GM23338 (cell line): ENCODE measurements at regions not wholly inside any gene's neighbourhood (a gene's known extent, or its start where the extent isn't known, plus 50 kb on each side); places are given as distances from the start of the nearest gene placed in this dataset.

ENCODE experiments used
- ATAC-seq: fragments of 200-7000 bp; cut with Tn5 transposase; 3 replicates; pipeline ENCODE4 v1.9.1; 2020
- DNase-seq: peaks from one replicate; pipeline ENCODE4 v3.0.0-alpha.2; 2015; ENCODE audit warnings: low spot score
- H2AFZ ChIP-seq: fragments of 200-600 bp; sonication (generic); 2 replicates; pipeline ENCODE4 v1.8.0; 2016; ENCODE audit warnings: antibody characterized with exemption, mild to moderate bottlenecking, moderate library complexity
- H3F3A ChIP-seq: fragments of 200-600 bp; sonication (generic); replicated peaks from 2 replicates; pipeline ENCODE4 v1.8.0; 2017; ENCODE audit warnings: antibody characterized with exemption, mixed run types, low read depth
- H3K27ac ChIP-seq: fragments of 200-600 bp; sonication (generic); 2 replicates; pipeline ENCODE4 v1.6.1; 2016; ENCODE audit warnings: low read depth
- H3K27me3 ChIP-seq: fragments of 200-600 bp; sonication (generic); 2 replicates; pipeline ENCODE4 v1.8.0; 2016; ENCODE audit warnings: mild to moderate bottlenecking, mixed run types, moderate library complexity; ENCODE audit not compliant: insufficient read depth
- H3K36me3 ChIP-seq: fragments of 200-600 bp; sonication (generic); 2 replicates; pipeline ENCODE4 v1.8.0; 2016; ENCODE audit warnings: mild to moderate bottlenecking; ENCODE audit not compliant: insufficient read depth
- H3K4me1 ChIP-seq: fragments of 200-600 bp; sonication (generic); 2 replicates; pipeline ENCODE4 v1.8.0; 2016; ENCODE audit warnings: mild to moderate bottlenecking, moderate library complexity; ENCODE audit not compliant: insufficient read depth
- H3K4me2 ChIP-seq: fragments of 200-600 bp; sonication (generic); 2 replicates; pipeline ENCODE4 v1.7.1; 2017; ENCODE audit warnings: mixed run types
- H3K4me3 ChIP-seq: fragments of 200-600 bp; sonication (generic); 2 replicates; pipeline ENCODE4 v1.6.1; 2016; ENCODE audit warnings: mixed run types
- H3K79me2 ChIP-seq: fragments of 200-600 bp; sonication (generic); replicated peaks from 2 replicates; pipeline ENCODE4 v1.8.0; 2017; ENCODE audit warnings: mild to moderate bottlenecking; ENCODE audit not compliant: insufficient read depth
- H3K9me2 ChIP-seq: fragments of 200-600 bp; sonication (generic); 2 replicates; pipeline ENCODE4 v1.8.0; 2017; ENCODE audit not compliant: insufficient read depth
- H4K20me1 ChIP-seq: fragments of 200-600 bp; sonication (generic); replicated peaks from 2 replicates; pipeline ENCODE4 v1.8.0; 2017; ENCODE audit warnings: mild to moderate bottlenecking; ENCODE audit not compliant: insufficient read depth
- H3K27ac Mint-ChIP-seq: 2 replicates; pipeline ENCODE4 v1.8.0; 2020; ENCODE audit warnings: inconsistent platforms, mild to moderate bottlenecking, moderate library complexity, mixed read lengths
- H3K27me3 Mint-ChIP-seq: 3 replicates; pipeline ENCODE4 v1.8.0; 2022; ENCODE audit warnings: low read depth, mild to moderate bottlenecking, moderate library complexity, mixed read lengths, inconsistent platforms; ENCODE audit not compliant: insufficient read depth, poor library complexity
- H3K36me3 Mint-ChIP-seq: 3 replicates; pipeline ENCODE4 v1.8.0; 2021; ENCODE audit warnings: low read depth, mild to moderate bottlenecking, inconsistent platforms, moderate library complexity, mixed read lengths
- H3K4me1 Mint-ChIP-seq: 3 replicates; pipeline ENCODE4 v1.8.0; 2020; ENCODE audit warnings: mild to moderate bottlenecking, inconsistent platforms, mixed read lengths
- H3K4me3 Mint-ChIP-seq: 3 replicates; pipeline ENCODE4 v1.8.0; 2021; ENCODE audit warnings: moderate library complexity, mild to moderate bottlenecking, inconsistent platforms, mixed read lengths
- H3K9me3 Mint-ChIP-seq: 3 replicates; pipeline ENCODE4 v1.8.0; 2020; ENCODE audit warnings: moderate library complexity, mild to moderate bottlenecking, inconsistent platforms, mixed read lengths
- CREB1 ChIP-seq: fragments of 250-450 bp; sonication (Bioruptor Pico); IDR thresholded peaks from 2 replicates; pipeline ENCODE4 v1.5.0; 2020; ENCODE audit warnings: low read depth, mild to moderate bottlenecking, moderate library complexity
- EZH2phosphoT487 ChIP-seq: fragments of 200-600 bp; sonication (generic); IDR thresholded peaks from one replicate; pipeline ENCODE4 v1.8.1; 2018; ENCODE audit warnings: antibody characterized with exemption; ENCODE audit not compliant: unreplicated experiment
- NANOG ChIP-seq: IDR thresholded peaks from 2 replicates; pipeline ENCODE4 v1.6.1; 2016; ENCODE audit warnings: antibody characterized with exemption, borderline replicate concordance
- POLR2AphosphoS5 ChIP-seq: IDR thresholded peaks from 2 replicates; pipeline ENCODE4 v1.6.1; 2016; ENCODE audit warnings: antibody characterized with exemption, low read depth
- STAT1 ChIP-seq: IDR thresholded peaks from one replicate; pipeline ENCODE4 v1.6.1; 2016; ENCODE audit warnings: antibody characterized with exemption; ENCODE audit not compliant: unreplicated experiment
- ZNF114 ChIP-seq: fragments of 250-450 bp; sonication (Bioruptor Pico); IDR thresholded peaks from 2 replicates; pipeline ENCODE4 v1.5.0; 2020; ENCODE audit warnings: mild to moderate bottlenecking, moderate library complexity
- ZNF331 ChIP-seq: fragments of 250-450 bp; sonication (Bioruptor Pico); IDR thresholded peaks from 2 replicates; pipeline ENCODE4 v1.5.0; 2020; ENCODE audit warnings: low read depth, mild to moderate bottlenecking, moderate library complexity
- TF ChIP-seq, protein P1 (sequence below): IDR thresholded peaks from 2 replicates; pipeline ENCODE4 v1.6.1; 2016; ENCODE audit warnings: antibody characterized with exemption
- TF ChIP-seq, protein P2 (sequence below), 2 experiments: fragments of 200-600 bp in 1 of 2; sonication (generic) in 1 of 2; conservative IDR thresholded peaks; 2 replicates each; pipeline versions ENCODE4 v1.5.1 to v1.6.1; 2016 to 2017; ENCODE audit warnings: antibody characterized with exemption in 2 of 2, low read depth in 2 of 2, mild to moderate bottlenecking in 2 of 2, moderate library complexity in 1 of 2
- TF ChIP-seq, protein P3 (sequence below): fragments of 250-450 bp; sonication (Bioruptor Pico); IDR thresholded peaks from 2 replicates; pipeline ENCODE4 v1.5.0; 2020; ENCODE audit warnings: mild to moderate bottlenecking, moderate library complexity
- TF ChIP-seq, protein P4 (sequence below): IDR thresholded peaks from one replicate; pipeline ENCODE4 v1.6.1; 2018; ENCODE audit warnings: antibody characterized with exemption; ENCODE audit not compliant: unreplicated experiment

DNA sequence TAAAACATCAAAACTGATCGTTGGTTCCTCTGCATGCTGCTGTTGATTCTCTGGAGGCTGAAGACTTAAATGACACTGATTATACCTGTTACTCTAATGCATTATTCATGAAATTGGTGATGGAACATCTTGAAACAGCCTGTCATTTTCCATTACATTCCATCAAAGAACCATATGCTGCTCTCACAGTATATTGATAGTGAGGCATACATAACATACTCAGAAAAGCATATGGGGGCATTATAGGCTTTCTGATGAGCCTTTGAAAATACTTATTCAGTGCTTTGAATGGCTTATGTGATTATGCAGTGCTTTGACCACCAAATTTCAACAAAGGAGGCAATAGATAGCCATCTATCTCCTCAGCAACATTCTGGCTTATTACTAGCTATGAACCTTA, 392.1 kb downstream of the CDH19 start:
- no peaks in the 10 kb centered on the region for H4K20me1 ChIP-seq
- no peaks in the 10 kb centered on the region for H3K27me3 ChIP-seq
- Mint-ChIP-seq H3K4me3 (no peak overlapping the region), H3K27ac (no peak overlapping the region), H3K9me3 (no peaks in the 10 kb centered on the region), H3K4me1 (no peaks in the 10 kb centered on the region), H3K36me3 (no peaks in the 10 kb centered on the region), H3K27me3 (no peaks in the 10 kb centered on the region)
- H3K4me2 ChIP-seq: no peak overlapping the region
- TF ChIP-seq, protein P1, sequence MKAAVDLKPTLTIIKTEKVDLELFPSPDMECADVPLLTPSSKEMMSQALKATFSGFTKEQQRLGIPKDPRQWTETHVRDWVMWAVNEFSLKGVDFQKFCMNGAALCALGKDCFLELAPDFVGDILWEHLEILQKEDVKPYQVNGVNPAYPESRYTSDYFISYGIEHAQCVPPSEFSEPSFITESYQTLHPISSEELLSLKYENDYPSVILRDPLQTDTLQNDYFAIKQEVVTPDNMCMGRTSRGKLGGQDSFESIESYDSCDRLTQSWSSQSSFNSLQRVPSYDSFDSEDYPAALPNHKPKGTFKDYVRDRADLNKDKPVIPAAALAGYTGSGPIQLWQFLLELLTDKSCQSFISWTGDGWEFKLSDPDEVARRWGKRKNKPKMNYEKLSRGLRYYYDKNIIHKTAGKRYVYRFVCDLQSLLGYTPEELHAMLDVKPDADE: no peak
- TF ChIP-seq ZNF114: no peak
- no peak for TF ChIP-seq CREB1 (CRISPR knock-in tag)
- TF ChIP-seq ZNF331 (CRISPR knock-in tag): no peak
- TF ChIP-seq, protein P2, sequence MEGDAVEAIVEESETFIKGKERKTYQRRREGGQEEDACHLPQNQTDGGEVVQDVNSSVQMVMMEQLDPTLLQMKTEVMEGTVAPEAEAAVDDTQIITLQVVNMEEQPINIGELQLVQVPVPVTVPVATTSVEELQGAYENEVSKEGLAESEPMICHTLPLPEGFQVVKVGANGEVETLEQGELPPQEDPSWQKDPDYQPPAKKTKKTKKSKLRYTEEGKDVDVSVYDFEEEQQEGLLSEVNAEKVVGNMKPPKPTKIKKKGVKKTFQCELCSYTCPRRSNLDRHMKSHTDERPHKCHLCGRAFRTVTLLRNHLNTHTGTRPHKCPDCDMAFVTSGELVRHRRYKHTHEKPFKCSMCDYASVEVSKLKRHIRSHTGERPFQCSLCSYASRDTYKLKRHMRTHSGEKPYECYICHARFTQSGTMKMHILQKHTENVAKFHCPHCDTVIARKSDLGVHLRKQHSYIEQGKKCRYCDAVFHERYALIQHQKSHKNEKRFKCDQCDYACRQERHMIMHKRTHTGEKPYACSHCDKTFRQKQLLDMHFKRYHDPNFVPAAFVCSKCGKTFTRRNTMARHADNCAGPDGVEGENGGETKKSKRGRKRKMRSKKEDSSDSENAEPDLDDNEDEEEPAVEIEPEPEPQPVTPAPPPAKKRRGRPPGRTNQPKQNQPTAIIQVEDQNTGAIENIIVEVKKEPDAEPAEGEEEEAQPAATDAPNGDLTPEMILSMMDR (conservative IDR thresholded peaks at IDR 0.05; ENCODE audit: low read depth in 2 of 2): no peak
- TF ChIP-seq STAT1: no peak
- TF ChIP-seq EZH2phosphoT487: no peak
- TF ChIP-seq NANOG: no peak
- TF ChIP-seq, protein P3, sequence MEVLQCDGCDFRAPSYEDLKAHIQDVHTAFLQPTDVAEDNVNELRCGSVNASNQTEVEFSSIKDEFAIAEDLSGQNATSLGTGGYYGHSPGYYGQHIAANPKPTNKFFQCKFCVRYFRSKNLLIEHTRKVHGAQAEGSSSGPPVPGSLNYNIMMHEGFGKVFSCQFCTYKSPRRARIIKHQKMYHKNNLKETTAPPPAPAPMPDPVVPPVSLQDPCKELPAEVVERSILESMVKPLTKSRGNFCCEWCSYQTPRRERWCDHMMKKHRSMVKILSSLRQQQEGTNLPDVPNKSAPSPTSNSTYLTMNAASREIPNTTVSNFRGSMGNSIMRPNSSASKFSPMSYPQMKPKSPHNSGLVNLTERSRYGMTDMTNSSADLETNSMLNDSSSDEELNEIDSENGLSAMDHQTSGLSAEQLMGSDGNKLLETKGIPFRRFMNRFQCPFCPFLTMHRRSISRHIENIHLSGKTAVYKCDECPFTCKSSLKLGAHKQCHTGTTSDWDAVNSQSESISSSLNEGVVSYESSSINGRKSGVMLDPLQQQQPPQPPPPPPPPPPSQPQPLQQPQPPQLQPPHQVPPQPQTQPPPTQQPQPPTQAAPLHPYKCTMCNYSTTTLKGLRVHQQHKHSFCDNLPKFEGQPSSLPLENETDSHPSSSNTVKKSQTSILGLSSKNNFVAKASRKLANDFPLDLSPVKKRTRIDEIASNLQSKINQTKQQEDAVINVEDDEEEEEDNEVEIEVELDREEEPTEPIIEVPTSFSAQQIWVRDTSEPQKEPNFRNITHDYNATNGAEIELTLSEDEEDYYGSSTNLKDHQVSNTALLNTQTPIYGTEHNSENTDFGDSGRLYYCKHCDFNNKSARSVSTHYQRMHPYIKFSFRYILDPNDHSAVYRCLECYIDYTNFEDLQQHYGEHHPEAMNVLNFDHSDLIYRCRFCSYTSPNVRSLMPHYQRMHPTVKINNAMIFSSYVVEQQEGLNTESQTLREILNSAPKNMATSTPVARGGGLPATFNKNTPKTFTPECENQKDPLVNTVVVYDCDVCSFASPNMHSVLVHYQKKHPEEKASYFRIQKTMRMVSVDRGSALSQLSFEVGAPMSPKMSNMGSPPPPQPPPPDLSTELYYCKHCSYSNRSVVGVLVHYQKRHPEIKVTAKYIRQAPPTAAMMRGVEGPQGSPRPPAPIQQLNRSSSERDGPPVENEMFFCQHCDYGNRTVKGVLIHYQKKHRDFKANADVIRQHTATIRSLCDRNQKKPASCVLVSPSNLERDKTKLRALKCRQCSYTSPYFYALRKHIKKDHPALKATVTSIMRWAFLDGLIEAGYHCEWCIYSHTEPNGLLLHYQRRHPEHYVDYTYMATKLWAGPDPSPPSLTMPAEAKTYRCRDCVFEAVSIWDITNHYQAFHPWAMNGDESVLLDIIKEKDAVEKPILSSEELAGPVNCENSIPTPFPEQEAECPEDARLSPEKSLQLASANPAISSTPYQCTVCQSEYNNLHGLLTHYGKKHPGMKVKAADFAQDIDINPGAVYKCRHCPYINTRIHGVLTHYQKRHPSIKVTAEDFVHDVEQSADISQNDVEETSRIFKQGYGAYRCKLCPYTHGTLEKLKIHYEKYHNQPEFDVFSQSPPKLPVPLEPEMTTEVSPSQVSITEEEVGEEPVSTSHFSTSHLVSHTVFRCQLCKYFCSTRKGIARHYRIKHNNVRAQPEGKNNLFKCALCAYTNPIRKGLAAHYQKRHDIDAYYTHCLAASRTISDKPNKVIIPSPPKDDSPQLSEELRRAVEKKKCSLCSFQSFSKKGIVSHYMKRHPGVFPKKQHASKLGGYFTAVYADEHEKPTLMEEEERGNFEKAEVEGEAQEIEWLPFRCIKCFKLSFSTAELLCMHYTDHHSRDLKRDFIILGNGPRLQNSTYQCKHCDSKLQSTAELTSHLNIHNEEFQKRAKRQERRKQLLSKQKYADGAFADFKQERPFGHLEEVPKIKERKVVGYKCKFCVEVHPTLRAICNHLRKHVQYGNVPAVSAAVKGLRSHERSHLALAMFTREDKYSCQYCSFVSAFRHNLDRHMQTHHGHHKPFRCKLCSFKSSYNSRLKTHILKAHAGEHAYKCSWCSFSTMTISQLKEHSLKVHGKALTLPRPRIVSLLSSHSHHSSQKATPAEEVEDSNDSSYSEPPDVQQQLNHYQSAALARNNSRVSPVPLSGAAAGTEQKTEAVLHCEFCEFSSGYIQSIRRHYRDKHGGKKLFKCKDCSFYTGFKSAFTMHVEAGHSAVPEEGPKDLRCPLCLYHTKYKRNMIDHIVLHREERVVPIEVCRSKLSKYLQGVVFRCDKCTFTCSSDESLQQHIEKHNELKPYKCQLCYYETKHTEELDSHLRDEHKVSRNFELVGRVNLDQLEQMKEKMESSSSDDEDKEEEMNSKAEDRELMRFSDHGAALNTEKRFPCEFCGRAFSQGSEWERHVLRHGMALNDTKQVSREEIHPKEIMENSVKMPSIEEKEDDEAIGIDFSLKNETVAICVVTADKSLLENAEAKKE: no peak
- TF ChIP-seq, protein P4, sequence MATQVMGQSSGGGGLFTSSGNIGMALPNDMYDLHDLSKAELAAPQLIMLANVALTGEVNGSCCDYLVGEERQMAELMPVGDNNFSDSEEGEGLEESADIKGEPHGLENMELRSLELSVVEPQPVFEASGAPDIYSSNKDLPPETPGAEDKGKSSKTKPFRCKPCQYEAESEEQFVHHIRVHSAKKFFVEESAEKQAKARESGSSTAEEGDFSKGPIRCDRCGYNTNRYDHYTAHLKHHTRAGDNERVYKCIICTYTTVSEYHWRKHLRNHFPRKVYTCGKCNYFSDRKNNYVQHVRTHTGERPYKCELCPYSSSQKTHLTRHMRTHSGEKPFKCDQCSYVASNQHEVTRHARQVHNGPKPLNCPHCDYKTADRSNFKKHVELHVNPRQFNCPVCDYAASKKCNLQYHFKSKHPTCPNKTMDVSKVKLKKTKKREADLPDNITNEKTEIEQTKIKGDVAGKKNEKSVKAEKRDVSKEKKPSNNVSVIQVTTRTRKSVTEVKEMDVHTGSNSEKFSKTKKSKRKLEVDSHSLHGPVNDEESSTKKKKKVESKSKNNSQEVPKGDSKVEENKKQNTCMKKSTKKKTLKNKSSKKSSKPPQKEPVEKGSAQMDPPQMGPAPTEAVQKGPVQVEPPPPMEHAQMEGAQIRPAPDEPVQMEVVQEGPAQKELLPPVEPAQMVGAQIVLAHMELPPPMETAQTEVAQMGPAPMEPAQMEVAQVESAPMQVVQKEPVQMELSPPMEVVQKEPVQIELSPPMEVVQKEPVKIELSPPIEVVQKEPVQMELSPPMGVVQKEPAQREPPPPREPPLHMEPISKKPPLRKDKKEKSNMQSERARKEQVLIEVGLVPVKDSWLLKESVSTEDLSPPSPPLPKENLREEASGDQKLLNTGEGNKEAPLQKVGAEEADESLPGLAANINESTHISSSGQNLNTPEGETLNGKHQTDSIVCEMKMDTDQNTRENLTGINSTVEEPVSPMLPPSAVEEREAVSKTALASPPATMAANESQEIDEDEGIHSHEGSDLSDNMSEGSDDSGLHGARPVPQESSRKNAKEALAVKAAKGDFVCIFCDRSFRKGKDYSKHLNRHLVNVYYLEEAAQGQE: no peak
- no peak for TF ChIP-seq POLR2AphosphoS5
- no peaks in the 10 kb centered on the region for H3K9me2 ChIP-seq
- no peaks in the 10 kb centered on the region for H3K4me1 ChIP-seq
- H3K27ac ChIP-seq: no peak overlapping the region
- H3F3A ChIP-seq: no peaks in the 10 kb centered on the region
- H2AFZ ChIP-seq: no peak overlapping the region
- DNase-seq (no peak), ATAC-seq (no peak)
- no peak overlapping the region for H3K4me3 ChIP-seq
- no peaks in the 10 kb centered on the region for H3K79me2 ChIP-seq
- no peaks in the 10 kb centered on the region for H3K36me3 ChIP-seq
